Endothelial cell of umbilical vein (primary cell): ENCODE measurements at regions not wholly inside any gene's neighbourhood (a gene's known extent, or its start where the extent isn't known, plus 50 kb on each side); places are given as distances from the start of the nearest gene placed in this dataset.

ENCODE experiments used
- BruUV-seq: library from RNA; stranded (reverse); fragments of 400-500 nt; replicated peaks from 2 replicates; lab custom pipeline; 2021; lab: Mats Ljungman, UMichigan
- CTCF ChIA-PET: fragments of 300-600, 350-600 bp; sonication (Branson Sonifier 250); formaldehyde crosslinking; loops from one replicate; lab custom pipeline; 2021; ENCODE audit warnings: antibody characterized with exemption, inconsistent platforms; lab: Charles Lee
- POLR2A ChIA-PET: fragments of 300-600, 350-600 bp; sonication (Branson Sonifier 250); formaldehyde crosslinking; loops from one replicate; lab custom pipeline; 2021; ENCODE audit warnings: antibody characterized with exemption, inconsistent platforms; lab: Charles Lee
- DNase-seq: peaks from one replicate; pipeline ENCODE4 v3.0.0-alpha.2; 2011; ENCODE audit warnings: low read depth, low spot score
- FAIRE-seq: peaks from 2 replicates; lab custom pipeline; 2011; peaks lifted over from hg19 to GRCh38; lab: Jason Lieb, UNC
- H2AFZ ChIP-seq: 2 replicates; pipeline ENCODE4 v1.6.0; 2012; ENCODE audit warnings: low read depth, low read length, control low read depth, inconsistent platforms
- H3K27ac ChIP-seq: 2 replicates; pipeline ENCODE4 v1.5.1; 2011; ENCODE audit warnings: low read depth, mild to moderate bottlenecking, control low read depth, low read length, moderate library complexity; ENCODE audit not compliant: insufficient read depth
- H3K27me3 ChIP-seq, 2 experiments: 2 replicates each; pipeline versions ENCODE4 v1.6.0 to v1.6.1; 2011; ENCODE audit warnings: low read length in 2 of 2, mixed read lengths in 1 of 2; ENCODE audit not compliant: control insufficient read depth in 2 of 2, insufficient read depth in 2 of 2
- H3K36me3 ChIP-seq, 2 experiments: 2 replicates in 1 of 2; 3 replicates in 1 of 2; pipeline ENCODE4 v1.5.1; 2011; ENCODE audit warnings: low read length in 2 of 2, mild to moderate bottlenecking in 1 of 2, moderate library complexity in 1 of 2; ENCODE audit not compliant: control insufficient read depth in 2 of 2, insufficient read depth in 2 of 2; ENCODE audit errors: extremely low read depth in 1 of 2
- H3K4me1 ChIP-seq: 3 replicates; pipeline ENCODE4 v1.5.1; 2011; ENCODE audit warnings: mild to moderate bottlenecking, low read length; ENCODE audit not compliant: control insufficient read depth, insufficient read depth; ENCODE audit errors: extremely low read depth
- H3K4me2 ChIP-seq: 2 replicates; pipeline ENCODE4 v1.6.1; 2011; ENCODE audit warnings: low read length, control low read depth, mixed read lengths; ENCODE audit not compliant: insufficient read depth
- H3K4me3 ChIP-seq, 3 experiments: fragments of 200-600 bp in 1 of 3; sonication (generic), shearing (Covaris generic) in 1 of 3; replicated peaks in 1 of 3; 2 replicates each; pipeline ENCODE4 v1.5.1; 2011 to 2016; ENCODE audit warnings: control low read depth in 3 of 3, low read length in 3 of 3, mild to moderate bottlenecking in 2 of 3, inconsistent platforms in 1 of 3, low read depth in 1 of 3, moderate library complexity in 1 of 3; ENCODE audit not compliant: insufficient read depth in 1 of 3
- H3K79me2 ChIP-seq: 2 replicates; pipeline ENCODE4 v1.6.0; 2012; ENCODE audit warnings: low read length, inconsistent platforms; ENCODE audit not compliant: control insufficient read depth, insufficient read depth
- H3K9ac ChIP-seq: replicated peaks from 2 replicates; pipeline ENCODE3; 2011; ENCODE audit warnings: low read length, control low read depth; ENCODE audit not compliant: insufficient read depth; ENCODE audit errors: extremely low read depth
- H3K9me1 ChIP-seq: replicated peaks from 3 replicates; pipeline ENCODE4 v1.6.0; 2011; ENCODE audit warnings: mild to moderate bottlenecking, low read length; ENCODE audit not compliant: control insufficient read depth, insufficient read depth; ENCODE audit errors: extremely low read depth
- H3K9me3 ChIP-seq: replicated peaks from 2 replicates; pipeline ENCODE4 v1.5.1; 2012; ENCODE audit warnings: low read length, inconsistent platforms; ENCODE audit not compliant: control insufficient read depth, insufficient read depth
- H4K20me1 ChIP-seq: replicated peaks from 2 replicates; pipeline ENCODE3; 2011; ENCODE audit warnings: mild to moderate bottlenecking, low read length; ENCODE audit not compliant: control insufficient read depth, insufficient read depth; ENCODE audit errors: extremely low read depth
- EZH2 ChIP-seq: IDR thresholded peaks from 2 replicates; pipeline ENCODE4 v1.6.1; 2012; ENCODE audit warnings: borderline replicate concordance, low read depth, mild to moderate bottlenecking, moderate library complexity, low read length, inconsistent platforms; ENCODE audit not compliant: severe bottlenecking
- FOS ChIP-seq: IDR thresholded peaks from 2 replicates; pipeline ENCODE4 v1.6.1; 2011; ENCODE audit warnings: mild to moderate bottlenecking, low read length, moderate library complexity, borderline replicate concordance; ENCODE audit not compliant: insufficient read depth
- GATA2 ChIP-seq: IDR thresholded peaks from 2 replicates; pipeline ENCODE4 v1.7.0; 2011; ENCODE audit warnings: low read depth, mild to moderate bottlenecking, moderate library complexity, mixed read lengths, low read length; ENCODE audit not compliant: insufficient read length, insufficient read depth
- JUN ChIP-seq: IDR thresholded peaks from 2 replicates; pipeline ENCODE4 v1.6.1; 2011; ENCODE audit warnings: borderline replicate concordance, low read depth; ENCODE audit not compliant: insufficient read length, insufficient read depth
- MYC ChIP-seq: IDR thresholded peaks from one replicate; pipeline ENCODE4 v1.6.1; 2011; ENCODE audit warnings: mild to moderate bottlenecking, low read depth, low read length
- POLR2A ChIP-seq: IDR thresholded peaks from 2 replicates; pipeline ENCODE4 v1.6.1; 2012; ENCODE audit warnings: low read depth, mild to moderate bottlenecking, control low read depth, low read length
- POLR2AphosphoS5 ChIP-seq: IDR thresholded peaks from 2 replicates; pipeline ENCODE4 v1.6.1; 2012; ENCODE audit warnings: low read depth, mild to moderate bottlenecking, control low read depth, low read length, moderate library complexity; ENCODE audit not compliant: insufficient read depth
- dilution Hi-C: fragments of 300-500 bp; cut with MboI; formaldehyde crosslinking; loops from one replicate; pipeline ENCODE4 v1.15.0; 2019; ENCODE audit warnings: low sequenced_read_pairs; ENCODE audit not compliant: extremely low pct_ligation_motif_present
- intact Hi-C: fragments of 100-400 bp; cut with micrococcal nuclease; formaldehyde crosslinking; loops from one replicate; pipeline ENCODE4 v1.10.0; 2022
- TF ChIP-seq, protein P1 (sequence below), 2 donors: IDR thresholded peaks; 1 replicate in 1 of 2; 2 replicates in 1 of 2; pipeline ENCODE4 v1.5.1; 2011; ENCODE audit warnings: low read length in 2 of 2, mild to moderate bottlenecking in 2 of 2, moderate library complexity in 2 of 2, control low read depth in 1 of 2, inconsistent platforms in 1 of 2, low read depth in 1 of 2; ENCODE audit not compliant: insufficient read depth in 1 of 2; ENCODE audit errors: extremely low read depth in 1 of 2
- TF ChIP-seq, protein P2 (sequence below): IDR thresholded peaks from 2 replicates; pipeline ENCODE4 v1.6.1; 2011; ENCODE audit not compliant: insufficient read depth, insufficient read length

DNA sequence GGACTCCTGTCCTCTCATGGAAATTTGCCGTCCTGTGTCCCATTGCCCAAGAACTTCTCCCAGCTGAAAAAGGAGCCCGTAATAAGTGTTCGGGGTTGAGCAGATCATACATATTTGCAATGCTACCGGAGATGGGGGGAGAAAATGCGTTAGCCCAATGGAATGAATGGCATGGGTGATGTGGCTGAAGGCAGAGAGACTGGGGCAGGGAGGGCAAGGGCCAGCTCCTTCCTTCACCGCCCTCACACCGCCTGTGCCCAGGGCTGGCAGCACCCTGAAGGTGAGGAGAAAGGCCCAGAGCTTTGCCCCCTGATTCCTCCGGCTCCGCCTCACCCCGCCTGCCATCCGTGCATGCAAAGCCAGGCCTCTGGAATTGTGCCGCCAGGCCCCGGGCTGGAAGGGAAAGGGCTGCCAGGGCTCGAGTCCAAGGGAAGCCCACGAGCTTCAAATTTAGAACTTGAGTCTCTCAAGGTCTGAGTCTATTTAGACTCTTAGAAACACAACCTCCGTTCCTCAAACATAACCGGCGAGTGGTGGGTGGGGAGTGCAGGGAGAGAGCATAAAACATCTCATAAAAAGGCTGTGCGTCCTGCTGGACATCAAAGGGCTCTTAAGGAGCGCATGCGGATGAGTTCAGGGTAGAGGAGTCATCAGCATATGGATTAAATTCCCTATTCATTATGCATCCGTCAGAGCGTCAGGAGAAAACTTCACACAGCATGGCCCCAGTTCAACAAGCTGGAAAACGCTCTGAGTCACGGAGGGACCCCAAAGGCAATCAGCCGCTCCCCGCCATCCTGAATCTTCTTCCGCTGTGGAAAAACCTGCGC lies 121.7 kb upstream of the GLI2 start:
- intact Hi-C loops (no loop called here), dilution Hi-C loops (no loop called here)
- Histone ChIP-seq H3K4me3 (no peak overlapping the region), H4K20me1 (no peaks in the 10 kb centered on the region), H3K9me3 (no peaks in the 10 kb centered on the region), H3K27me3 (peaks cover 0 to 1% of the 10 kb centered on the region in 2 experiments), H3K79me2 (no peaks in the 10 kb centered on the region), H3K36me3 (no peaks in the 10 kb centered on the region), H3K9me1 (no peaks in the 10 kb centered on the region), H2AFZ (no peak overlapping the region), H3K4me1 (no peaks in the 10 kb centered on the region), H3K4me2 (no peak overlapping the region), H3K9ac (no peak overlapping the region), H3K27ac (no peak overlapping the region)
- DNase-seq (no peak), FAIRE-seq (no peak)
- ChIA-PET CTCF (no interaction called here), POLR2A (interaction anchor here (0.5 kb wide), 1 partner anchor 157 kb away, joined by 3 read pairs; no protein-coding TSS in a partner anchor)
- no TSS peak for BruUV-seq
- TF ChIP-seq, protein P1, sequence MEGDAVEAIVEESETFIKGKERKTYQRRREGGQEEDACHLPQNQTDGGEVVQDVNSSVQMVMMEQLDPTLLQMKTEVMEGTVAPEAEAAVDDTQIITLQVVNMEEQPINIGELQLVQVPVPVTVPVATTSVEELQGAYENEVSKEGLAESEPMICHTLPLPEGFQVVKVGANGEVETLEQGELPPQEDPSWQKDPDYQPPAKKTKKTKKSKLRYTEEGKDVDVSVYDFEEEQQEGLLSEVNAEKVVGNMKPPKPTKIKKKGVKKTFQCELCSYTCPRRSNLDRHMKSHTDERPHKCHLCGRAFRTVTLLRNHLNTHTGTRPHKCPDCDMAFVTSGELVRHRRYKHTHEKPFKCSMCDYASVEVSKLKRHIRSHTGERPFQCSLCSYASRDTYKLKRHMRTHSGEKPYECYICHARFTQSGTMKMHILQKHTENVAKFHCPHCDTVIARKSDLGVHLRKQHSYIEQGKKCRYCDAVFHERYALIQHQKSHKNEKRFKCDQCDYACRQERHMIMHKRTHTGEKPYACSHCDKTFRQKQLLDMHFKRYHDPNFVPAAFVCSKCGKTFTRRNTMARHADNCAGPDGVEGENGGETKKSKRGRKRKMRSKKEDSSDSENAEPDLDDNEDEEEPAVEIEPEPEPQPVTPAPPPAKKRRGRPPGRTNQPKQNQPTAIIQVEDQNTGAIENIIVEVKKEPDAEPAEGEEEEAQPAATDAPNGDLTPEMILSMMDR (IDR thresholded peaks at IDR 0.05; ENCODE audit: extremely low read depth in 1 of 2, insufficient read depth in 1 of 2, low read depth in 1 of 2, low read length in 2 of 2) = no peak
- no peak for TF ChIP-seq GATA2
- no peak for TF ChIP-seq MYC
- no peak for TF ChIP-seq POLR2AphosphoS5
- no peak for TF ChIP-seq JUN
- TF ChIP-seq POLR2A = no peak
- no peak for TF ChIP-seq EZH2
- TF ChIP-seq FOS = no peak
- TF ChIP-seq, protein P2, sequence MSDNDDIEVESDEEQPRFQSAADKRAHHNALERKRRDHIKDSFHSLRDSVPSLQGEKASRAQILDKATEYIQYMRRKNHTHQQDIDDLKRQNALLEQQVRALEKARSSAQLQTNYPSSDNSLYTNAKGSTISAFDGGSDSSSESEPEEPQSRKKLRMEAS = no peak
